ENCODE measurements at regions not wholly inside any gene's neighbourhood (a gene's known extent, or its start where the extent isn't known, plus 50 kb on each side); places are given as distances from the start of the nearest gene placed in this dataset.
"Not testable (repeated sequence)": the region's sequence is repeated elsewhere in the genome, so short reads cannot be mapped to it uniquely, and the experiment has no call there.

DNA sequence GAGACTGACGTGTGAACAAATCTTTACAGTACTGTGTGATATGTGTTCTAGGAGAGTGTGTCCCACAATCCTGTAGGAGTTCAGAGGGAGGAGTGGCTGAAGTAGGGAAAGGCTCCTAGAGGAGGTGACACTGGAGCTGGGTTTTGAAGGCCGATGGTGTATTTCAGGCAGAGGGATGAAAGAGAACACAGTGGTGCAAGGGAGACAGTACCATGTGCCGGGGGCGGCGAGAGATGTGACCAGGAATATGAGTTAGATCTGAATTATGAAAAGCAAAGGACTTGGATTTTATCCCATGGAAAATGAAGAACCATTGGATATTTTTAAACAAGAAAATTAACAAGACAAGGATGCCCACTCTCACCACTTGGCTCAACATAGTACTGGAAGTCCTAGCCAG, 77.0 kb upstream of the ESRRB start:
- no TSS peak for BruUV-seq (replicated peaks)

GRCh38 chr14:76303188-76303587, 72.7 kb upstream of the ESRRB start:
- H3K4me1 ChIP-seq (ENCODE audit: insufficient read depth, low read length, poor library complexity, severe bottlenecking); DNase-seq (ENCODE audit: low spot score); H3K36me3 ChIP-seq (ENCODE audit: insufficient read depth, low read length); intact Hi-C loops (cut with micrococcal nuclease; ENCODE audit: unreplicated experiment); H3K4me3 ChIP-seq (ENCODE audit: low read depth, low read length, poor library complexity, severe bottlenecking); CTCF ChIA-PET (ENCODE audit: unreplicated experiment); BruUV-seq (replicated peaks); H4K20me1 ChIP-seq (ENCODE audit: insufficient read depth, low read length); H3K79me2 ChIP-seq (ENCODE audit: insufficient read depth, low read depth, low read length); H2AFZ ChIP-seq (ENCODE audit: low read length); H3K4me2 ChIP-seq (ENCODE audit: low read length); H3K27ac ChIP-seq (ENCODE audit: low read depth, low read length, poor library complexity, severe bottlenecking); H3K9me3 ChIP-seq (ENCODE audit: low read length); H3K9me2 ChIP-seq (ENCODE audit: insufficient read depth, low read length): not testable (repeated sequence)
- POLR2A ChIA-PET = interaction anchor here (0.5 kb wide), 1 partner anchor 147 kb away, joined by 3 read pairs; no protein-coding TSS in a partner anchor

More for the DNA sequence above, 77.0 kb upstream of the ESRRB start:
- no peaks in the 10 kb centered on the region for H3K36me3 ChIP-seq (ENCODE audit: insufficient read depth, low read length)
- no peak for DNase-seq (ENCODE audit: low spot score)
- H3K9me3 ChIP-seq (ENCODE audit: low read length) = no peaks in the 10 kb centered on the region
- POLR2A ChIA-PET = no interaction called here
- TF ChIP-seq EZH2phosphoT487 (IDR thresholded peaks at IDR 0.05; ENCODE audit: borderline replicate concordance, low read depth, low read length) (no peak), CTCF (conservative IDR thresholded peaks at IDR 0.05; ENCODE audit: low read length) (no peak)
- no peak overlapping the region for H2AFZ ChIP-seq (ENCODE audit: low read length)
- CTCF ChIA-PET (ENCODE audit: unreplicated experiment) = no interaction called here
- H3K27ac ChIP-seq (ENCODE audit: low read depth, low read length, poor library complexity, severe bottlenecking) = no peak overlapping the region
- H3K79me2 ChIP-seq (ENCODE audit: insufficient read depth, low read depth, low read length) = no peaks in the 10 kb centered on the region
- H3K9me2 ChIP-seq (ENCODE audit: insufficient read depth, low read length) = no peaks in the 10 kb centered on the region
- no peak overlapping the region for H3K4me2 ChIP-seq (ENCODE audit: low read length)
- intact Hi-C loops (cut with micrococcal nuclease; ENCODE audit: unreplicated experiment) = no loop called here
- no peaks in the 10 kb centered on the region for H4K20me1 ChIP-seq (ENCODE audit: insufficient read depth, low read length)
- H3K4me3 ChIP-seq (ENCODE audit: low read depth, low read length, poor library complexity, severe bottlenecking) = no peak overlapping the region
- H3K4me1 ChIP-seq (ENCODE audit: insufficient read depth, low read length, poor library complexity, severe bottlenecking) = no peaks in the 10 kb centered on the region

DNA sequence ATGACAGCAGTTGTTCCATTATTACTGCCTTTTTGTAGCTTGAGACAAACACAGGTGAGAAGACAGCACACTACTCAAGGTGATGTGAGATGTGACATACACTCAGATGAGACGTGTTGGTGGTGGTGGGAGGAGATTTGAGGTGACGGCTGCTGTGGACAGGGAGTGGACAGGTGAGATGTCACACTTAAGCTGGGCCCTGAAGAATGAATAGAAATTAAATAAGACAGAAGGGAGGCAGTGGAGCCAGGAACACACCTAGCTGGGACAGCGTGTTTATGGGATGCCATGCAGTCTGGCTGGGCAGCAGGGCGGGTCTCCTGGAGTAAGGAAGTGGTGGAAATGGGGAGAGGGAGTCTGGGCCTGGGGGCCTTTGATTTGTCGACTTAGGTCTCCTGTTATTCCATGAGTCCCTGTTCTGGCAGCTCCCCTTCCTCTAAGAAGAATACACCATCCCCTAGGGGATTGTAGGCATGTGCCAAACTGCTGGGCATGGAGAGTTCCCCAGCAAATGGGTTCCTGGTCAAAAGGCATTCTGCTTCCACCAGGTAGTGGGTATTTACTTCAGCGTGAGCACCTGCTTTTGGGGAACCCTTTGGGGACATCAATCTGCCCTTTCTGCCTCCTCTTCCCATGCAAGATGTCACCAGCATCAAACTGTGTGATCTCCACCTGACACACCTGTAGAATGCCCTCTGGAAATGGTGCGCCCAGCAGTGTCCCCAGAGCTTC, 71.2 kb upstream of the ESRRB start:
- TF ChIP-seq CTCF (conservative IDR thresholded peaks at IDR 0.05; ENCODE audit: low read length) (no peak), EZH2phosphoT487 (IDR thresholded peaks at IDR 0.05; ENCODE audit: borderline replicate concordance, low read depth, low read length) (no peak)
- no peaks in the 10 kb centered on the region for H3K4me1 ChIP-seq (ENCODE audit: insufficient read depth, low read length, poor library complexity, severe bottlenecking)
- H4K20me1 ChIP-seq (ENCODE audit: insufficient read depth, low read length) = no peaks in the 10 kb centered on the region
- H3K36me3 ChIP-seq (ENCODE audit: insufficient read depth, low read length) = no peaks in the 10 kb centered on the region
- H3K27ac ChIP-seq (ENCODE audit: low read depth, low read length, poor library complexity, severe bottlenecking) = no peak overlapping the region
- H3K9me3 ChIP-seq (ENCODE audit: low read length) = no peaks in the 10 kb centered on the region
- H3K79me2 ChIP-seq (ENCODE audit: insufficient read depth, low read depth, low read length) = no peaks in the 10 kb centered on the region
- ChIA-PET POLR2A (no interaction called here), CTCF (ENCODE audit: unreplicated experiment) (no interaction called here)
- BruUV-seq (replicated peaks) = no TSS peak
- no peak for DNase-seq (ENCODE audit: low spot score)
- no peak overlapping the region for H2AFZ ChIP-seq (ENCODE audit: low read length)
- H3K4me2 ChIP-seq (ENCODE audit: low read length) = no peak overlapping the region
- intact Hi-C loops (cut with micrococcal nuclease; ENCODE audit: unreplicated experiment) = no loop called here
- no peaks in the 10 kb centered on the region for H3K9me2 ChIP-seq (ENCODE audit: insufficient read depth, low read length)
- no peak overlapping the region for H3K4me3 ChIP-seq (ENCODE audit: low read depth, low read length, poor library complexity, severe bottlenecking)

Data from OCI-LY7 (cell line).